ENCODE measurements at regions not wholly inside any gene's neighbourhood (a gene's known extent, or its start where the extent isn't known, plus 50 kb on each side); places are given as distances from the start of the nearest gene placed in this dataset.

DNA sequence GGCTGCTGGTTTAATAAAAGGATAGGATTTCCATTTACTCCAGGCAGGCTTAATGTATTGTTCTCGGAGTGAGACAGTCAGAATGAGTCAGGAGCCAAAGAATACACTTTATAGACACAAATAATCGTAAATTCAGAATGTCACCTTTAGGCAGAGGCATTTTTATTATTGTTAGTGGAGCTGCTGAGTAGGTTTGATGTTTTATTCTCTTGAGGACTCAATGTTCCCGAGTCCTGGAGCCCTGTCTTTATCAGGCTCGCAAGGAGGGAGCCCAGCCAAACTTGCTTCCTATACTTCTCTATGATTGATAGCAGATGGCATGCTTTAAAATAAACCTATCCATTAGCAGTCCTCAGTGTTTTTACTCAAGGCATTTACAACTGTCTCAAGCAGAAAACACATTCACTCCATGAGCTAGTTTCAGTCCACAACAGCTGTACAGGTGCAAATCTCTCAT, 492.3 kb upstream of the ZEB2 start:
- TF ChIP-seq, protein P1, sequence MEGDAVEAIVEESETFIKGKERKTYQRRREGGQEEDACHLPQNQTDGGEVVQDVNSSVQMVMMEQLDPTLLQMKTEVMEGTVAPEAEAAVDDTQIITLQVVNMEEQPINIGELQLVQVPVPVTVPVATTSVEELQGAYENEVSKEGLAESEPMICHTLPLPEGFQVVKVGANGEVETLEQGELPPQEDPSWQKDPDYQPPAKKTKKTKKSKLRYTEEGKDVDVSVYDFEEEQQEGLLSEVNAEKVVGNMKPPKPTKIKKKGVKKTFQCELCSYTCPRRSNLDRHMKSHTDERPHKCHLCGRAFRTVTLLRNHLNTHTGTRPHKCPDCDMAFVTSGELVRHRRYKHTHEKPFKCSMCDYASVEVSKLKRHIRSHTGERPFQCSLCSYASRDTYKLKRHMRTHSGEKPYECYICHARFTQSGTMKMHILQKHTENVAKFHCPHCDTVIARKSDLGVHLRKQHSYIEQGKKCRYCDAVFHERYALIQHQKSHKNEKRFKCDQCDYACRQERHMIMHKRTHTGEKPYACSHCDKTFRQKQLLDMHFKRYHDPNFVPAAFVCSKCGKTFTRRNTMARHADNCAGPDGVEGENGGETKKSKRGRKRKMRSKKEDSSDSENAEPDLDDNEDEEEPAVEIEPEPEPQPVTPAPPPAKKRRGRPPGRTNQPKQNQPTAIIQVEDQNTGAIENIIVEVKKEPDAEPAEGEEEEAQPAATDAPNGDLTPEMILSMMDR (IDR thresholded peaks at IDR 0.05 in 2 of 3, conservative IDR thresholded peaks at IDR 0.05 in 1 of 3; ENCODE audit: borderline replicate concordance in 1 of 3, insufficient read depth in 1 of 3, low read depth in 2 of 3, low read length in 2 of 3): no peak
- no peak for TF ChIP-seq SIN3A (IDR thresholded peaks at IDR 0.05; ENCODE audit: low read depth)
- TF ChIP-seq EZH2phosphoT487 (IDR thresholded peaks at IDR 0.05; ENCODE audit: borderline replicate concordance): no peak
- TF ChIP-seq POLR2A (IDR thresholded peaks at IDR 0.05; ENCODE audit: borderline replicate concordance, extremely low read depth, insufficient read depth, insufficient read length): no peak
